Cardiac fibroblast (primary cell): ENCODE measurements at regions not wholly inside any gene's neighbourhood (a gene's known extent, or its start where the extent isn't known, plus 50 kb on each side); places are given as distances from the start of the nearest gene placed in this dataset.

Experiments
- DNase-seq, 2 donors: peaks; one replicate each; pipeline versions ENCODE4 v3.0.0 to v3.0.0-alpha.2; 2010; ENCODE audit warnings: low read depth in 2 of 2
- H3K4me3 ChIP-seq, 2 donors: replicated peaks in 1 of 2; 1 replicate in 1 of 2; 2 replicates in 1 of 2; pipeline ENCODE4 v1.5.1; 2011; ENCODE audit warnings: low read depth in 2 of 2, low read length in 2 of 2, mild to moderate bottlenecking in 2 of 2, moderate library complexity in 1 of 2
- CTCF ChIP-seq: IDR thresholded peaks from one replicate; pipeline ENCODE4 v1.5.1; 2011; ENCODE audit warnings: low read depth, mild to moderate bottlenecking, low read length, inconsistent platforms

DNA sequence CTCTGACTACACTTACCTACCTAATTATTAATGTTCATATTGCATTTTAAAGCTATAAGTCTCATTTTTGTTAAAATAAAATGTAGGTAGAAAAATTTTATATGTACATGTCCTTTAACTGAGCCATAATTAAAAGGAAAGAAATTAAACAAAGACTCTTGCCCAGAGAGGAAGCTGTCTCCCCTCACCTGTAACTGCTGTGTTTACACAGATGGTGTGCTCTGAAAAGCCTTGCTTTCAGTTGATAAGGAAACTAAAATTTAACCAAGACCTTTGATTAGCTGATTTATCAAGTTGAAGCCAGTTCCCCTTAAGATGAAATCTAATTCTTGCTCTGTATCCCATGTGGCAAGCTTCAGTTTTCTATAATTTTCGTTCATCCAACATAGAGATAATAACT lies 213.5 kb downstream of the LYPLAL1 start:
- H3K4me3 ChIP-seq = no peak overlapping the region
- no peak for DNase-seq
- no peak for TF ChIP-seq CTCF

DNA sequence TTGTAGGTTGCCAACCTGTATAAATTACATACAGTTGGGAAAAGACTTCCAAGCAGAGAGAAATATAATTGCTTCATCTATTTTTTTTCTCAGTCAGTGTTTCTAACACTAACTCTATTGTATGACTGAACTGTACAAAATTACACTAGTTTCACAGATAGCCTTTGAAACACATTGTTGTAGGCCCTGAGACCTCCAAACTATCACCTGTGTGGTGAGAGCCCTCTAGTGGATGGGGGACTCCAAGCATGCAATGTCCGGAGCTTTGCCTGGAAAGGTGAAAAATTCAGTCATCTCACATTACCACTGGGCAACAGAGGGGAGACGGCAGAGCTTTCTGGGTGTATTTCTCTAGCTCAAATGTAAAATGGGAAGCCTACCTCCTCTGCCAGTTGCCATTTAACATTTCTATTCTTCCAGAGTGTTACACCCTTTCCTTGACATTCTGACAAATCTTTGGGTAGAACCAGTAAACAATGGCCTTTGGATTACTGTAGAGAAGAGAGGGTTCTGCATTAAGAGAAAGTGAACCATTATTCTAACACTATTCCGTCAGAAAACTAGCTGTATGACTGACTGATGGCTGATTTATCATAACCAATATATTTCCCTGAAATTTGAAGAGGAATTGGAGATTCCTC lies 212.2 kb downstream of the LYPLAL1 start:
- no peak overlapping the region for H3K4me3 ChIP-seq
- DNase-seq = peak; percentile 72 to 77
- TF ChIP-seq CTCF = peak; percentile 87

DNA sequence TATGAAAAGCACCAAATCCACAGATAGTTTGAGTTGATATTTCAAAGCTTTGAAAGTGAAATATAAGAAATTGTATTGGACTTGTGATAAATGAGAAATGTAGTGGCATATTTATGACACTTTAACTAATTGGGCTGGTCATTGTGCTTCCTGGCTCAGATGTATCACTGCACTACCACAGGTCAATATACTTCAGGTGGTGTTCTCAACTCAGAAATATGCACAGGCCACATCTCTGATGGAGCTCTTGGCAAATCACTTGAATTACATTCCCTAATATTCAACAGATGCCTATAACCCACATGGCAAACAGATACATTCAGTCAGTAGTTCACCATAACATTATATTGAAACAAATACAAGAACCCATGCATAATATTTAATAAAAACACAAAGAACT lies 209.6 kb downstream of the LYPLAL1 start:
- DNase-seq = no peak
- no peak overlapping the region for H3K4me3 ChIP-seq
- TF ChIP-seq CTCF = no peak

GRCh38 chr1:219381396-219381795 lies 207.7 kb downstream of the LYPLAL1 start:
- no peak for TF ChIP-seq CTCF
- no peak for DNase-seq
- H3K4me3 ChIP-seq = no peak overlapping the region

GRCh38 chr1:219380463-219380862 lies 206.8 kb downstream of the LYPLAL1 start:
- DNase-seq = no peak
- TF ChIP-seq CTCF = no peak
- no peak overlapping the region for H3K4me3 ChIP-seq

- no peak for DNase-seq
- no peak for TF ChIP-seq CTCF
- no peak overlapping the region for H3K4me3 ChIP-seq
Measured at GRCh38 chr1:219379691-219380090, 206.0 kb downstream of the LYPLAL1 start.

- TF ChIP-seq CTCF = no peak
- no peak for DNase-seq
- H3K4me3 ChIP-seq = no peak overlapping the region
Measured at GRCh38 chr1:219374636-219375035, 201.0 kb downstream of the LYPLAL1 start.
